ENCODE measurements at regions not wholly inside any gene's neighbourhood (a gene's known extent, or its start where the extent isn't known, plus 50 kb on each side); places are given as distances from the start of the nearest gene placed in this dataset.

DNA sequence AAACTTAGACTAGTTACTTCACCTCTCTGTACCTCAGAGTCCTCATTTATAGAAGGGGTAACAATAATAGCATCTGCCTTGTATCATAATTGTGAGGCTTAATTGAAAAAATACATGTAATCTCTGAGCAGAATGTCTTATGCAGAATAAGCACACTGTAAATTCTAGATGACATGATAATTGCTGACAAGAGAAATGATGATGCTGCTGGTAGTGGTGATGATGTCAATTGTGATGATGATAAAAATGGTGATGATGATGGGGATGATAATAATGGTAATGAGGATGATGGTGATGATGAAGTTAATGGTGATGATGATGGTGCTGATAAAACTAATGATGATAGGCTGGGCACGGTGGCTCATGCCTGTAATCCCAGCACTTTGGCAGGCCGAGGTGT is 346.1 kb upstream of the CDH4 start:
- ChIA-PET POLR2A (no interaction called here), CTCF (no interaction called here)
- DNase-seq (ENCODE audit: low read depth, low spot score) (no peak), ATAC-seq (no peak)
- no peaks in the 10 kb centered on the region for H3K36me3 ChIP-seq (ENCODE audit: control insufficient read depth, insufficient read depth, low read length)
- intact Hi-C loops (cut with micrococcal nuclease; ENCODE audit: unreplicated experiment) (no loop called here), in situ Hi-C loops (cut with HindIII; ENCODE audit: low pct_unique_long_range_greater_than_20kb, low sequenced_read_pairs) (no loop called here)
- H3K9me3 ChIP-seq (ENCODE audit: control insufficient read depth, insufficient read depth, low read depth, low read length): no peaks in the 10 kb centered on the region
- BruUV-seq (replicated peaks): no TSS peak
- H3K27me3 ChIP-seq (ENCODE audit: control insufficient read depth, insufficient read depth, low read length): no peaks in the 10 kb centered on the region
- no peak overlapping the region for H3K27ac ChIP-seq (ENCODE audit: low read length)
- H3K4me1 ChIP-seq (ENCODE audit: control insufficient read depth, insufficient read depth, low read length): no peaks in the 10 kb centered on the region
- TF ChIP-seq CTCF (IDR thresholded peaks at IDR 0.05) (no peak), POLR2AphosphoS5 (IDR thresholded peaks at IDR 0.05; ENCODE audit: low read depth, low read length) (no peak), TCF7L2 (IDR thresholded peaks at IDR 0.05; ENCODE audit: low read depth, low read length) (no peak), SIN3A (IDR thresholded peaks at IDR 0.05; ENCODE audit: borderline replicate concordance, insufficient read depth, low read depth, low read length) (no peak)
- TF ChIP-seq, protein P1, sequence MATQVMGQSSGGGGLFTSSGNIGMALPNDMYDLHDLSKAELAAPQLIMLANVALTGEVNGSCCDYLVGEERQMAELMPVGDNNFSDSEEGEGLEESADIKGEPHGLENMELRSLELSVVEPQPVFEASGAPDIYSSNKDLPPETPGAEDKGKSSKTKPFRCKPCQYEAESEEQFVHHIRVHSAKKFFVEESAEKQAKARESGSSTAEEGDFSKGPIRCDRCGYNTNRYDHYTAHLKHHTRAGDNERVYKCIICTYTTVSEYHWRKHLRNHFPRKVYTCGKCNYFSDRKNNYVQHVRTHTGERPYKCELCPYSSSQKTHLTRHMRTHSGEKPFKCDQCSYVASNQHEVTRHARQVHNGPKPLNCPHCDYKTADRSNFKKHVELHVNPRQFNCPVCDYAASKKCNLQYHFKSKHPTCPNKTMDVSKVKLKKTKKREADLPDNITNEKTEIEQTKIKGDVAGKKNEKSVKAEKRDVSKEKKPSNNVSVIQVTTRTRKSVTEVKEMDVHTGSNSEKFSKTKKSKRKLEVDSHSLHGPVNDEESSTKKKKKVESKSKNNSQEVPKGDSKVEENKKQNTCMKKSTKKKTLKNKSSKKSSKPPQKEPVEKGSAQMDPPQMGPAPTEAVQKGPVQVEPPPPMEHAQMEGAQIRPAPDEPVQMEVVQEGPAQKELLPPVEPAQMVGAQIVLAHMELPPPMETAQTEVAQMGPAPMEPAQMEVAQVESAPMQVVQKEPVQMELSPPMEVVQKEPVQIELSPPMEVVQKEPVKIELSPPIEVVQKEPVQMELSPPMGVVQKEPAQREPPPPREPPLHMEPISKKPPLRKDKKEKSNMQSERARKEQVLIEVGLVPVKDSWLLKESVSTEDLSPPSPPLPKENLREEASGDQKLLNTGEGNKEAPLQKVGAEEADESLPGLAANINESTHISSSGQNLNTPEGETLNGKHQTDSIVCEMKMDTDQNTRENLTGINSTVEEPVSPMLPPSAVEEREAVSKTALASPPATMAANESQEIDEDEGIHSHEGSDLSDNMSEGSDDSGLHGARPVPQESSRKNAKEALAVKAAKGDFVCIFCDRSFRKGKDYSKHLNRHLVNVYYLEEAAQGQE (IDR thresholded peaks at IDR 0.05; ENCODE audit: insufficient read depth in 1 of 2, low read depth in 2 of 2, low read length in 1 of 2): no peak
- H3K4me3 ChIP-seq (ENCODE audit: low read depth in 2 of 2, low read length in 2 of 2): no peak overlapping the region

DNA sequence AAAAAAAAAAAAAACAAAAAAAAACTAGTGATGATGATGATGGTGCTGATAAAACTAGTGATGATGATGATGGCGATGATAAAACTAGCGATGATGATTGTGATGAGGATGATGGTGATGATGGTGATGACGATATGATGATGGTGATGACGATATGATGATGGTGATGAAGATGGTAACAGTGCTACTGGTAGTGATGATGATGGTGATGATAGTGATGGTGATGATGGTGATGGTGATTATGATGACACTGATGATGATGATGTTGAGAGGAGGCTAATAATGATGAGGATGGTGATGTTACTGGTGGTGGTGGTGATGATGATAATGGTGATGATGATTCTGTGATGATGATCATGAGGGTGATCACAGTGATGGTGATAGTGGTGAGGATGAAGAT is 345.5 kb upstream of the CDH4 start:
- H3K36me3 ChIP-seq (ENCODE audit: control insufficient read depth, insufficient read depth, low read length): no peaks in the 10 kb centered on the region
- H3K4me3 ChIP-seq (ENCODE audit: low read depth in 2 of 2, low read length in 2 of 2): no peak overlapping the region
- CTCF ChIA-PET: no interaction called here
- TF ChIP-seq TCF7L2 (IDR thresholded peaks at IDR 0.05; ENCODE audit: low read depth, low read length): no peak
- TF ChIP-seq, protein P1 (IDR thresholded peaks at IDR 0.05; ENCODE audit: insufficient read depth in 1 of 2, low read depth in 2 of 2, low read length in 1 of 2): no peak
- no peak for TF ChIP-seq CTCF (IDR thresholded peaks at IDR 0.05)
- TF ChIP-seq SIN3A (IDR thresholded peaks at IDR 0.05; ENCODE audit: borderline replicate concordance, insufficient read depth, low read depth, low read length): no peak
- TF ChIP-seq POLR2AphosphoS5 (IDR thresholded peaks at IDR 0.05; ENCODE audit: low read depth, low read length): no peak
- no peak for DNase-seq (ENCODE audit: low read depth, low spot score)
- in situ Hi-C loops (cut with HindIII; ENCODE audit: low pct_unique_long_range_greater_than_20kb, low sequenced_read_pairs): no loop called here
- H3K9me3 ChIP-seq (ENCODE audit: control insufficient read depth, insufficient read depth, low read depth, low read length): no peaks in the 10 kb centered on the region
- H3K27ac ChIP-seq (ENCODE audit: low read length): no peak overlapping the region
- POLR2A ChIA-PET: no interaction called here
- H3K4me1 ChIP-seq (ENCODE audit: control insufficient read depth, insufficient read depth, low read length): no peaks in the 10 kb centered on the region
- no peak for ATAC-seq
- intact Hi-C loops (cut with micrococcal nuclease; ENCODE audit: unreplicated experiment): no loop called here
- no peaks in the 10 kb centered on the region for H3K27me3 ChIP-seq (ENCODE audit: control insufficient read depth, insufficient read depth, low read length)
- no TSS peak for BruUV-seq (replicated peaks)

Measured in Panc1 (cell line).